GM12874 (cell line): ENCODE measurements at regions not wholly inside any gene's neighbourhood (a gene's known extent, or its start where the extent isn't known, plus 50 kb on each side); places are given as distances from the start of the nearest gene placed in this dataset.

Source experiments
- TF ChIP-seq, protein P1 (sequence below): IDR thresholded peaks from 2 replicates; pipeline ENCODE4 v1.5.1; 2011; ENCODE audit warnings: low read depth, mild to moderate bottlenecking, control low read depth, low read length, moderate library complexity; ENCODE audit not compliant: insufficient read depth

DNA sequence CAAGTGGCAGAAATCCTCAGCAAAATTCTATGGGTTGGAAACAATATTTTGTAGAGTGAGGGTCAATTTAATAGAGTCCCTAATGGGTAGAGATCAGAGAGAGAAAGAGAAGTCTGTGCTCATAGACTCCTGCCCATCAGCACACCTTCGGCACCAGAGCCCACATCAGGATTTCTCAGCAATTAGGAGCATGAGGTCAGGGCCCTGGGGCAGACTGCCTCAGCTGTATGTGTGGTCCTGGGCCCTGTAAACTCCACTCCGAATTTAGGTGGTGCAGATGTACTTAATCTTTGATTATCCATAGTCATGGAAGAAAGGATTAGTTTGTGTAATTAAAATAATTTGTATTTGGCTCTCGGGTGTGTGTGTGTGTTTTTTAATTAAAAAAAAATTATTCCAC lies 372.6 kb downstream of the AEBP2 start:
- TF ChIP-seq, protein P1, sequence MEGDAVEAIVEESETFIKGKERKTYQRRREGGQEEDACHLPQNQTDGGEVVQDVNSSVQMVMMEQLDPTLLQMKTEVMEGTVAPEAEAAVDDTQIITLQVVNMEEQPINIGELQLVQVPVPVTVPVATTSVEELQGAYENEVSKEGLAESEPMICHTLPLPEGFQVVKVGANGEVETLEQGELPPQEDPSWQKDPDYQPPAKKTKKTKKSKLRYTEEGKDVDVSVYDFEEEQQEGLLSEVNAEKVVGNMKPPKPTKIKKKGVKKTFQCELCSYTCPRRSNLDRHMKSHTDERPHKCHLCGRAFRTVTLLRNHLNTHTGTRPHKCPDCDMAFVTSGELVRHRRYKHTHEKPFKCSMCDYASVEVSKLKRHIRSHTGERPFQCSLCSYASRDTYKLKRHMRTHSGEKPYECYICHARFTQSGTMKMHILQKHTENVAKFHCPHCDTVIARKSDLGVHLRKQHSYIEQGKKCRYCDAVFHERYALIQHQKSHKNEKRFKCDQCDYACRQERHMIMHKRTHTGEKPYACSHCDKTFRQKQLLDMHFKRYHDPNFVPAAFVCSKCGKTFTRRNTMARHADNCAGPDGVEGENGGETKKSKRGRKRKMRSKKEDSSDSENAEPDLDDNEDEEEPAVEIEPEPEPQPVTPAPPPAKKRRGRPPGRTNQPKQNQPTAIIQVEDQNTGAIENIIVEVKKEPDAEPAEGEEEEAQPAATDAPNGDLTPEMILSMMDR, result no peak

DNA sequence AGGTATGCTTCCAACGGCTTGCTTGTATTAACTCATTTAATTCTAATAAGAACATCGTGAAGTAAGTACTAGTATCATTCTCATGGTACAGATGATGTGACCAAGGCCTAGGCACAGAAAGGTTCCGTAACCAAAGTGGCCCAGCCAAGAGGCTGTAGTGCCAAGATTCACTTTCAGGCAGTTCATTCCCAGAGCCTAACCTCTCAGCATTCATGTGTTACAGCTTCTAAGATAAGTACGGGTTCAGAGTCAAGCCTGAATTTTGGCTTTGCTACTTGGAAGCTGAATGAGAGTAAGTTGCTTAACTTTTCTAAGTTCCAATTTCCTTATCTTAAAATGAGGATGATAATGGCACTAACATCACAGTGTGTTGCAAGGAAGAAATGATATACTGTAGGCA lies 379.9 kb downstream of the AEBP2 start:
- TF ChIP-seq, protein P1, result no peak

DNA sequence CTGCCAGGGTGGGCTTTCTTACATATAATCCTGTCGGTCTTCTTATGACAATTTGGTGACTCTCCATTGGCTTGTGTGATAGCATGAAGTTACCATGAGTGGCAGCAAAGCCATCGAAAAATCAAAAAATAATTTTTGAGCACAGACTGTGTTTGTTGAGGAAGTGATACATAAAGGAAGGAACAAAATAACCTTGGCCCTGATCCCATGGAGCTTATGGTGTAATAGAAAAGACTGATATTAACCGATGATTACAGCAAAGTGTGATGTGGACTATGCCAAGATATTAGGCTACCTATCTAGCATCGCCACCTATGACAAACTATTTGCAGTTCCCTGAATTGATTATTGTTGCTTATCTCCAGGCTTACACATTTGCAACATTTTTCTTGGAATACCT lies 383.2 kb downstream of the AEBP2 start:
- TF ChIP-seq, protein P1, result no peak

DNA sequence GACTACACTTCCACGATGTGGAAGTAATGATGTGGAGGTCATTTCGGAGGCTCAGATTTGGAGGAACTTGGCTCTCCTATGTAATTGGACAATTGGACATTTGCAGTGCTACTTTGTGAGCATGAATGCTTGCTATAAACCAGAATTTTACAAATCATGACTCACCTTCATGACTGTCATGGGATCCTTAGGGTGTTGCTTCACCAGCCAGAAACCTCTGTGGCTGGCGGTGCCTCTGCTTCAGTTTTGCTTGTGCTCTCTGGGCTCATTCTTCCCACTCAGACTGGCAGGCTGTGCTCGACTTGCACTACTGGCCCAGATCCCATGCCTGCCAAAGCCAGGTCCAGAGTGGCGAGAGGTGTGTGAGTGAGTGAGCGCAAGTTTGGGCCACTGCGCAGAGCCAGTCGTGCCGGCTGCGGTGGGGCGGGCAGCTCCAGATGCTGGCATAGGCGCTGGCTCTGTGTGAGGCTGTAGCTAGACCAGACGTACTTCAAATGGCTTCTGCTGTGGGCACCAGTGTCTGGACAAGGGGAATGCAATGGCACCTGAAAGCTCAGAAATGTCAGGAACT lies 387.8 kb downstream of the AEBP2 start:
- TF ChIP-seq, protein P1, result no peak

DNA sequence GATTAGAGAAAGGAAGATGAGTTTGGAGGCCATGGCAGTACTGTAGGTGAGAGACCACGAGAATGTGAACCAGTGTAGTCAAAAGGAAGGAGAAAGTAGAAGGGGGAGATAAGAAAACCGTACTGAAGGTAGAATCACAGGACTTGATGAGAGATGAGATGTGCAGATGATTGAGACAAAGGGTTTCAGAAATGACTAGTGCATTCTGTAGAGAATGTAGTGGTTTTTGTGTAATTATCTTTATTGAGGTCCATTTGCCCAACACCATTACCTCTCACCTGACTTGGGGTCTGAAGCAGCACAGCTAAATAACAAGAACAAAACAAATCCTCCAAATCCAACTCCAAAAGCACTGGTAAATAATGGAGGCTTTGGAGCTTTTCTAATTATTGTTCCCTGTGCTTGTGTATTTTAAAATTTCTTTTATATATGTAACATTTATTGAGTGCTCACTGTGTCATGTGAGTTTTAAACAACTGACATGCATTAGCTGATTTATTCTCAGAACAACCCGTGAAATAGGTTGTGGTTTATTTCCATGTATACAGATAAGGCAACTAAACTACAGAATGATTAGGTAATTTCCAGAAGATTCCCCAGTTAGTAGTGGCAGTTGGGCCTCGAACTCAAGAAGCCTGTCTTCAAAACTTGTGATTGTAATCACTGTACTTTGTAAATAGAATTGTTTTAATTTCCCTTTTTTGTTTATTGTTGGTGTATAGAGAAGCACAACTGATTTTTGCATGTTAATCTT lies 390.0 kb downstream of the AEBP2 start:
- TF ChIP-seq, protein P1, result no peak

DNA sequence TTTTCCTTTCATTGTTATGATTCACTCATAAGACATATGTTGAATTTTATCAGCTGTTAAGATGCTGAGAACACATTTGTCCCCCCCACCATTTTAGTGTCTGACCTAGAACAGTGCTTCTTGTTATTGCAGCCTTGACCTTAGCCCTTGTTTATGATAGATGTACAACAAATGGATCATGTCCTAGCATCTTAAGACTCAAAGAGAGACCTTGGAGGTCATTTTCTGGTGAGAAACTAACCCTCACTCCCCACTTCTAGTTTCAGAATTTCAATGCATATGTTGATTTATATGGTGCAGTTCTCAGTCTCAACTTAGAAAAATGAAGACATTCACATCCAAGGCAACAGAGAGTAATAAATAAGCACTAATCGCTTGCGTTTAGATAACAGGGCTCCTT lies 391.2 kb downstream of the AEBP2 start:
- TF ChIP-seq, protein P1, result no peak

DNA sequence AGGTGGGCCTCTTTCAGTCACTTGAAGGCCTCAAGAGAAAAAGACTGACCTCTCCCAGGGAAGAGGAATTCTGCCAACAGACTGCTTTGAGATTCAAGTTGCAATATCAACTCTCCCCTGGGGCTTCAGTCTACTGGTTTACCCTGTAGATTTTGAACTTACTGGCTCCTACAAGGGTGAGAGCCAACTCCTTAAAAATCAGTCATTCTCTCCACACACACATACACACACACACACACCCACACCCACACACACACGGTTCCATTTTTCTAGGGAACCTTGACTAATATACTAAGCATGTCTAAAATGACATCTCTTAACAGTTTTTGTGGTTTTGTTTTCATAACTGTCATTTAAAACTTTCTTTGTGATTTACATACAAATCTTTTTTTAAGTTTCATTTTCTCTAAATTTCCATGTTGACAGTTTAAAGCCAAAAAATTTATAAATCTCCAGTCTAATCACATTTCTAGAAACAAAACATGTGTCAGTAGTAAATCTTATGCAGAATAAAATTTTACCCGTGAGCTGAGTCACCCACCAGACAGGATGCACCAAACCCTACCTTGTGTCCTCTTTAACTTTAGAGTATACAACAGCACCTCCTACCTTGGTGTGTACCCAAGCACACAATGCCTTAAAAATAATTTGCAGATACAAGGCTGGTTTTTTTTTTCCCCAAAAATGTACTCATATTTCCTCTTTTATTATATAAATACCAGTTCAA lies 394.6 kb downstream of the AEBP2 start:
- TF ChIP-seq, protein P1, result no peak
